ENCODE measurements at regions not wholly inside any gene's neighbourhood (a gene's known extent, or its start where the extent isn't known, plus 50 kb on each side); places are given as distances from the start of the nearest gene placed in this dataset.

DNA sequence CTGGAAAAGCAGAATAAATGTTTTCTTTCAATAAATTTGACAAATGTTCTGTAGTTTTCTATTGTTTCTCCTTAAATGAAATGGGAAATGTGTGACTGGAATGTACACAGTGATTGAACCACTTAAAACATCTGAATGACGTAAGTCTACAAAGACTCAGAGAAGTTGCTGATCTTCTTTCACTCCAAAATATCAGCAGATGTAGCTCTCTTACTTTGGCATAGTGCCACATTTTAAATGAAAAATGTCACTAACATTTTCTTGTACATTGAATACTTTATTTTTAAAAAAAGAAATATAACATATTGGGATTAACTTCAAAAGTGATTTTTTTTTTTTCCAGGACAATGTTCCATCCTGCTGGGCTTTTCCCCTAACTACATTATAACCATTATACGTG is 565.6 kb downstream of the TMEM182 start:
- no peaks in the 10 kb centered on the region for H3K36me3 ChIP-seq (replicated peaks)
- DNase-seq (ENCODE audit: low spot score in 2 of 2): no peak
- H3K4me3 ChIP-seq: no peak overlapping the region
- H3K9me3 ChIP-seq: no peaks in the 10 kb centered on the region
- in situ Hi-C loops (cut with MboI; ENCODE audit: low sequenced_read_pairs): no loop called here
- no peaks in the 10 kb centered on the region for H3K4me1 ChIP-seq
- no peaks in the 10 kb centered on the region for H3K27me3 ChIP-seq (ENCODE audit: low read depth)

DNA sequence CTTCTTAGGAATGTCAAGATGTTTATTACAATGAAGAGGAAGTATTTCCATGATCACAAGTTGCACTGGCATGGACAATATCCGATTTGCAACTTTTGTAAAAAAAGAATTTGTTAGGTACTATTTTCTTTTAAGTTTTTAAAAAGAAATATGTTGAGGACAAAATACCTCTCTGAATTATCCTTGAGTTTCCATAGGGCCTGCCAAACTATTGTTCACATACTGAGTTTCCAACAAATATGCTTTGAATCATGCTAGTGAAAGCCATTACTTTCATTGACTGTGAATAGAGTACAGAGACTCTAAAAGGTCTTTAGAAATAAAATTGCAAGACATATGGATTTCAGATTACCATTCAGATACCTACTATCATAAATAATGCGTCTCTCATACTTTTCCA is 566.1 kb downstream of the TMEM182 start:
- Histone ChIP-seq H3K36me3 (replicated peaks) (no peaks in the 10 kb centered on the region), H3K27me3 (ENCODE audit: low read depth) (no peaks in the 10 kb centered on the region), H3K4me1 (no peaks in the 10 kb centered on the region), H3K4me3 (no peak overlapping the region), H3K9me3 (no peaks in the 10 kb centered on the region)
- DNase-seq (ENCODE audit: low spot score in 2 of 2): no peak
- in situ Hi-C loops (cut with MboI; ENCODE audit: low sequenced_read_pairs): no loop called here

DNA sequence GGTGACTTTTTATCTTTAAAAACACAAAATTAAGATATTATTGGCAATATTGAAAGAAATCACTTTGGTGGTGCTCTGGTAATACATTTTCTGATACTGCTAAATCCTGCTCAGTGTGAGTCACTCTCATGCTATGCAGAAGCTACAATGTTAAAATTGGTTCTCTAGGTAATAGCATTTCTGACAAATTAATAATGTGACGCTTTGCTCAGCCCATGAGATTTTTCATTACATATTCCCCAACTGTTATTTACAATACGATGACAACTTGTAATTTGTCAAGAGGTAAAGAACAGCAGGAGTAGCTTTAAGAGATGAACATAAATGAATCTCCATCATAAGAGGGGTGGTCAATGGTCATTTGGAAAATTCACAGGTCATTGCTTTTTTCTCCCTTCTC is 573.6 kb downstream of the TMEM182 start:
- Histone ChIP-seq H3K9me3 (no peaks in the 10 kb centered on the region), H3K36me3 (replicated peaks) (no peaks in the 10 kb centered on the region), H3K27me3 (ENCODE audit: low read depth) (no peaks in the 10 kb centered on the region), H3K4me3 (no peak overlapping the region), H3K4me1 (no peaks in the 10 kb centered on the region)
- in situ Hi-C loops (cut with MboI; ENCODE audit: low sequenced_read_pairs): no loop called here
- DNase-seq (ENCODE audit: low spot score in 2 of 2): no peak

GRCh38 chr2:103338819-103339218 is 577.0 kb downstream of the TMEM182 start:
- Histone ChIP-seq H3K4me1 (no peaks in the 10 kb centered on the region), H3K9me3 (0 out of 2 replicates have a peak, but pooled peaks cover 2% of the 10 kb centered on the region), H3K36me3 (replicated peaks) (no peaks in the 10 kb centered on the region), H3K27me3 (ENCODE audit: low read depth) (no peaks in the 10 kb centered on the region), H3K4me3 (no peak overlapping the region)
- in situ Hi-C loops (cut with MboI; ENCODE audit: low sequenced_read_pairs): no loop called here
- no peak for DNase-seq (ENCODE audit: low spot score in 2 of 2)

GRCh38 chr2:103346780-103347179 is 584.9 kb downstream of the TMEM182 start:
- Histone ChIP-seq H3K27me3 (ENCODE audit: low read depth) (no peaks in the 10 kb centered on the region), H3K4me1 (no peaks in the 10 kb centered on the region), H3K9me3 (peaks cover 2% of the 10 kb centered on the region; the same call in 1 of the 2 replicates), H3K4me3 (no peak overlapping the region), H3K36me3 (replicated peaks) (no peaks in the 10 kb centered on the region)
- no peak for DNase-seq (ENCODE audit: low spot score in 2 of 2)
- in situ Hi-C loops (cut with MboI; ENCODE audit: low sequenced_read_pairs): no loop called here

- DNase-seq (ENCODE audit: low spot score in 2 of 2): no peak
- Histone ChIP-seq H3K9me3 (no peaks in the 10 kb centered on the region), H3K4me1 (no peaks in the 10 kb centered on the region), H3K27me3 (ENCODE audit: low read depth) (no peaks in the 10 kb centered on the region), H3K4me3 (no peak overlapping the region), H3K36me3 (replicated peaks) (no peaks in the 10 kb centered on the region)
- in situ Hi-C loops (cut with MboI; ENCODE audit: low sequenced_read_pairs): no loop called here
Measured at GRCh38 chr2:103353774-103354173, 591.9 kb downstream of the TMEM182 start.

DNA sequence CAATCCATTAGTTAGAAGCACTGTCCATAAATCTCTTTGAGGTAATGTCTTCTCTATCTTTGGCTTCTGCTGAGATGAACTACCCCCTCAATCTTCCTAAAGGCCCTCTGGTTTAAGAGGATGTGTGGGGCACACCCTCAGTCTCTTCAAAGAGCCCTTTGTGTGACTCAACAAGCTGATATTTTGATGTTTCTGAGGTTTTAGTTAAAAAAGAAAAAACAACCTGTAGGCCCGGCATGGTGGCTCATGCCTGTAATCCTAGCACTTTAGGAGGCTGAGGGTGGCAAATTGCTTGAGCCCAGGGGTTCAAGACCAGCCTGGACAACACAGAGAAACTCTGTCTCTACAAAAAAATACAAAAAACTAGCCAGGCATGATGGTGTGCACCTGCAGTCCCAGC is 593.5 kb downstream of the TMEM182 start:
- no peaks in the 10 kb centered on the region for H3K27me3 ChIP-seq (ENCODE audit: low read depth)
- no peak for DNase-seq (ENCODE audit: low spot score in 2 of 2)
- H3K36me3 ChIP-seq (replicated peaks): no peaks in the 10 kb centered on the region
- no peaks in the 10 kb centered on the region for H3K9me3 ChIP-seq
- in situ Hi-C loops (cut with MboI; ENCODE audit: low sequenced_read_pairs): no loop called here
- H3K4me1 ChIP-seq: no peaks in the 10 kb centered on the region
- no peak overlapping the region for H3K4me3 ChIP-seq

DNA sequence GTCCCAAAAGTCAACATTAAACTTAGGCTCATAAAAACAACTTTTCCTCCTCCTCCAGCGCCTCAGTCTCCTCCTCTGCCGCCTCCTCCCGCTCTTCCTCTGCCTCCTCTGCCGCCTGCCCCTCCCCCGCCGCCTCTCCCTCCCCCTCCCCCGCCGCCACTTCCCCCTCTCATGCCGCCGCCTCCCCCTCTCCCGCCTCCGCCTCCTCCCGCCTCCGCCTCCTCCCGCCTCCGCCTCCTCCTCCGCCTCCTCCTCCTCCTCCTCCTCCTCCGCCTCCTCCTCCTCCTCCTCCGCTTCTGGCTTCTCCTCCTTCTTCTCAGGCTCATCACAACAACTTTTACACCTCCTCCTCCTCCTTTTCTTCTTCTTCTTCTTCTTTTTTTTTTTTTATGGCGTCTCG is 599.9 kb downstream of the TMEM182 start:
- no peaks in the 10 kb centered on the region for H3K36me3 ChIP-seq (replicated peaks)
- H3K27me3 ChIP-seq (ENCODE audit: low read depth): no peaks in the 10 kb centered on the region
- no peaks in the 10 kb centered on the region for H3K9me3 ChIP-seq
- in situ Hi-C loops (cut with MboI; ENCODE audit: low sequenced_read_pairs): no loop called here
- no peaks in the 10 kb centered on the region for H3K4me1 ChIP-seq
- DNase-seq (ENCODE audit: low spot score in 2 of 2): no peak
- H3K4me3 ChIP-seq: no peak overlapping the region

DNA sequence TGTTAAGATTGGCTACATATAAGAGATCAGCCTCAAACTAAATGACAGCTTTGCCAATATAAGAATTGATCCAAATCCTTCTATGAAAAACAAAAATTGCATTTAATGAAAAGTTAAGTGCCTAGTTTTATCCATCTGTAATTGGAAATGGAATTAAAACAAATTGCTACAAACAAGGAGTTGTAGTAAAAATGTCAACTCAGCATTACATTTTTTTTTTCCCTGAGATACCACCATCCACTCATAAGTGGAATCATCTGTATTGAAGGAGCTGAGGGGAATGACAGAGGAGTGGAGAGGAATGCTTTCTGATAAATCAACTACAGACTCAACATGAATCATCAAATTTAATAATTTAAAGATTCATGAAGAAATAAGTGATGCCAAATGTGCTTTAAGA is 601.8 kb downstream of the TMEM182 start:
- no peaks in the 10 kb centered on the region for H3K4me1 ChIP-seq
- in situ Hi-C loops (cut with MboI; ENCODE audit: low sequenced_read_pairs): no loop called here
- no peaks in the 10 kb centered on the region for H3K27me3 ChIP-seq (ENCODE audit: low read depth)
- H3K9me3 ChIP-seq: no peaks in the 10 kb centered on the region
- H3K36me3 ChIP-seq (replicated peaks): no peaks in the 10 kb centered on the region
- no peak for DNase-seq (ENCODE audit: low spot score in 2 of 2)
- H3K4me3 ChIP-seq: no peak overlapping the region

DNA sequence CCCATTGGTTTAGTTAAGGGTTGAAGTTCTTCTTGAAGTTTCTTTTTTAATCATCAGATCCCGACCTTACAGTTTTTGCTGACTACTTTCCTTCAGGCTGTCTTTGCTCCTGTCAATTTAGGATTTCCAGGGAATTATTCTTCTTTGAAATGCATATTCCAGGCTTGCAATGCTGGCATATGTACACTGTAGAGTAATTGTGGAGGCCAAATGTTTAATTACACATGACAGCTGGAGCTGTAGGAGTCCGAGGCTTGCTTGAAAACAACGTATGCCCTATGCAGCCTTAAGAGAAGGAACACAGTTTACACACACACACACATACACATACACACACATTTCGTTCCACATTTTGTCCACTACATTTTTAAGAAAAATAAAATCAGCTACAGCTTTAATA is 602.3 kb downstream of the TMEM182 start:
- in situ Hi-C loops (cut with MboI; ENCODE audit: low sequenced_read_pairs): no loop called here
- Histone ChIP-seq H3K36me3 (replicated peaks) (no peaks in the 10 kb centered on the region), H3K9me3 (no peaks in the 10 kb centered on the region), H3K4me1 (no peaks in the 10 kb centered on the region), H3K4me3 (no peak overlapping the region), H3K27me3 (ENCODE audit: low read depth) (no peaks in the 10 kb centered on the region)
- DNase-seq (ENCODE audit: low spot score in 2 of 2): no peak

DNA sequence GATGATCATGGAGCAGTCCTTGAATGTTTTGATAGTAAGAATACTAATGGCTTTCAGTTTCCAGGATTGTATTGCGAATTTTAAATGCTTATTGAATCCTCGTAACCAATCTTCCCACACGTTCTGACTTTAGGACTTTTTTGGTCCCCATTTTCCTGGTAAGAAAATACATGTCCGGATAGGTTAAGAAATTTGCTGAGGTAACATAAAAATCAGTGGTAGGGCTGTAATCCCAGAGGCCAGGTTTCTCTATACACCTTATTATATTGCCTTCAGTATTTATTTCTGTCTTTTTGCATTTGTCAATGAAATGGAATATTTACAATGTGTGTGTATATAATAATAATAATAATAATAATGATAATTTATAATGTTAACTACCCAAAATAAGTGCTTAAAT is 603.2 kb downstream of the TMEM182 start:
- Histone ChIP-seq H3K27me3 (ENCODE audit: low read depth) (no peaks in the 10 kb centered on the region), H3K4me3 (no peak overlapping the region), H3K36me3 (replicated peaks) (no peaks in the 10 kb centered on the region), H3K4me1 (no peaks in the 10 kb centered on the region), H3K9me3 (no peaks in the 10 kb centered on the region)
- no peak for DNase-seq (ENCODE audit: low spot score in 2 of 2)
- in situ Hi-C loops (cut with MboI; ENCODE audit: low sequenced_read_pairs): no loop called here

- H3K27me3 ChIP-seq (ENCODE audit: low read depth): no peaks in the 10 kb centered on the region
- in situ Hi-C loops (cut with MboI; ENCODE audit: low sequenced_read_pairs): no loop called here
- H3K4me3 ChIP-seq: no peak overlapping the region
- no peak for DNase-seq (ENCODE audit: low spot score in 2 of 2)
- H3K36me3 ChIP-seq (replicated peaks): no peaks in the 10 kb centered on the region
- no peaks in the 10 kb centered on the region for H3K9me3 ChIP-seq
- no peaks in the 10 kb centered on the region for H3K4me1 ChIP-seq
Measured at GRCh38 chr2:103367877-103368276, 606.0 kb downstream of the TMEM182 start.

DNA sequence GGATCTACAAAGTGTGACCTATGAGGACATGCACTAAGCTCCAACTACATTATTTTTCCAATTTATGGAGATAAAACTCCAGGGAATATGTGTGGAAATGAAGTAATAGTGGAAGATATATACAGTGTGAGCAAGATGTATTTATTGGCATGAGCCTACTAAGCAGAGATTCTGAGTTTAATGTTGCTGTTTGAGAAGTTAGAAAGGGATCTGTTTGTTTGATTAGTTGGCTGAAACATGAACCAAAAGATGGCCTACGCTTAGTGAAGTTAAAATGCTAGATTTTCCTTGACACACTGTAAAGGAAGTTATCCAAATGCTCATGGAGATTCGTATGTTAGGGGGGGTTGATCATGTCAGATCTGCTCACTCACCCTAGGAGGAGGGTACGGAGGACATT is 621.7 kb downstream of the TMEM182 start:
- DNase-seq (ENCODE audit: low spot score in 2 of 2): no peak
- Histone ChIP-seq H3K27me3 (ENCODE audit: low read depth) (no peaks in the 10 kb centered on the region), H3K9me3 (no peaks in the 10 kb centered on the region), H3K4me3 (no peak overlapping the region), H3K36me3 (replicated peaks) (no peaks in the 10 kb centered on the region), H3K4me1 (no peaks in the 10 kb centered on the region)
- in situ Hi-C loops (cut with MboI; ENCODE audit: low sequenced_read_pairs): no loop called here

DNA sequence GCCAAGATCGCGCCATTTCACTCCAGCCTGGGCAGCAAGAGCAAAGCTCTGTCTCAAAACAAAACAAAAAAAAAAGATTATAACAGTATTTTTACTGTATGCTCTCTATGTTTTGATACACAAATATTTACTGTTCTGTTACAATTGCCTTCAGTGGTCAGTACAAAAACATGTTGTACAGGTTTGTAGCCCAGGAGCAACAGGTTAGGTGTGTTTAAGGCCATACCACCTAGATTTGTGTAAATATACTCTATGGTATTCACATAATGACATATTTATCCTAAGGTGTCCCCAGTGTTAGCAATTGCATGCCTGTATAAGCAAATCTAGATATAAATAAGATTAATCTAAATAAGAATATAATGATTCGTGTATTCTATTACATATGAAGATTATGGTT is 625.0 kb downstream of the TMEM182 start:
- Histone ChIP-seq H3K27me3 (ENCODE audit: low read depth) (no peaks in the 10 kb centered on the region), H3K4me1 (no peaks in the 10 kb centered on the region), H3K9me3 (no peaks in the 10 kb centered on the region), H3K36me3 (replicated peaks) (no peaks in the 10 kb centered on the region), H3K4me3 (no peak overlapping the region)
- DNase-seq (ENCODE audit: low spot score in 2 of 2): no peak
- in situ Hi-C loops (cut with MboI; ENCODE audit: low sequenced_read_pairs): no loop called here

DNA sequence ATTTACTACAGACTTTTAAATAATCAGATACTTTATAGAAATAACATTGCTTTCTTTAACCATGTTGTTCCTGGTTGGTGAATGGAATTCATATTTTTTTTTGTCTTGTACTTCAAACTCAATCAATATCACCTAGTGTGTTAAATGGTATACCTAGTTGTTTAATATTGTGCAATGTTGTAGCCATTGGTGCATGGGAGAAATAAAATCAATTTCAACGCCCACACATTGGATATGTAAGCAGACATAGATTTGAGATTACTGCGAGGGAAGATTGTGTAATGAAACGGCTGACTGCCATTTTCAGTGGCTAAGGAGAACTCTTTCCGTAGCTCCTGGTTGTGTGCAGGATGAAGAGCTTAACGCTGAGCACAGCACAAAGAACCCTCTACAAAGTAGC is 626.1 kb downstream of the TMEM182 start:
- DNase-seq (ENCODE audit: low spot score in 2 of 2): no peak
- Histone ChIP-seq H3K4me3 (no peak overlapping the region), H3K27me3 (ENCODE audit: low read depth) (no peaks in the 10 kb centered on the region), H3K9me3 (no peaks in the 10 kb centered on the region), H3K36me3 (replicated peaks) (no peaks in the 10 kb centered on the region), H3K4me1 (no peaks in the 10 kb centered on the region)
- in situ Hi-C loops (cut with MboI; ENCODE audit: low sequenced_read_pairs): no loop called here
